HFFc6 (cell line): ENCODE measurements at regions not wholly inside any gene's neighbourhood (a gene's known extent, or its start where the extent isn't known, plus 50 kb on each side); places are given as distances from the start of the nearest gene placed in this dataset.

ENCODE experiments used
- DNase-seq: peaks from one replicate; pipeline ENCODE4 v3.0.0-alpha.2; 2018
- H3K27ac Mint-ChIP-seq: 2 replicates; pipeline ENCODE4 v1.8.0; 2020; ENCODE audit warnings: mild to moderate bottlenecking, mixed read lengths
- H3K27me3 Mint-ChIP-seq: 2 replicates; pipeline ENCODE4 v1.8.0; 2021; ENCODE audit warnings: mild to moderate bottlenecking, moderate library complexity, mixed read lengths; ENCODE audit not compliant: insufficient read depth
- H3K36me3 Mint-ChIP-seq: 2 replicates; pipeline ENCODE4 v1.8.0; 2021; ENCODE audit warnings: low read depth, mixed read lengths
- H3K4me1 Mint-ChIP-seq: 2 replicates; pipeline ENCODE4 v1.8.0; 2020; ENCODE audit warnings: low read depth, mixed read lengths
- H3K4me3 Mint-ChIP-seq: 2 replicates; pipeline ENCODE4 v1.8.0; 2020; ENCODE audit warnings: mild to moderate bottlenecking, moderate library complexity, mixed read lengths
- H3K9me3 Mint-ChIP-seq: 2 replicates; pipeline ENCODE4 v1.8.0; 2020; ENCODE audit warnings: mild to moderate bottlenecking, mixed read lengths
- TF ChIP-seq, protein P1 (sequence below): fragments of 200-600 bp; sonication (generic); IDR thresholded peaks from 2 replicates; pipeline ENCODE4 v1.5.0; 2021; ENCODE audit warnings: antibody characterized with exemption, mild to moderate bottlenecking

GRCh38 chr3:148175214-148175613 lies 522.5 kb upstream of the AGTR1 start:
- TF ChIP-seq, protein P1, sequence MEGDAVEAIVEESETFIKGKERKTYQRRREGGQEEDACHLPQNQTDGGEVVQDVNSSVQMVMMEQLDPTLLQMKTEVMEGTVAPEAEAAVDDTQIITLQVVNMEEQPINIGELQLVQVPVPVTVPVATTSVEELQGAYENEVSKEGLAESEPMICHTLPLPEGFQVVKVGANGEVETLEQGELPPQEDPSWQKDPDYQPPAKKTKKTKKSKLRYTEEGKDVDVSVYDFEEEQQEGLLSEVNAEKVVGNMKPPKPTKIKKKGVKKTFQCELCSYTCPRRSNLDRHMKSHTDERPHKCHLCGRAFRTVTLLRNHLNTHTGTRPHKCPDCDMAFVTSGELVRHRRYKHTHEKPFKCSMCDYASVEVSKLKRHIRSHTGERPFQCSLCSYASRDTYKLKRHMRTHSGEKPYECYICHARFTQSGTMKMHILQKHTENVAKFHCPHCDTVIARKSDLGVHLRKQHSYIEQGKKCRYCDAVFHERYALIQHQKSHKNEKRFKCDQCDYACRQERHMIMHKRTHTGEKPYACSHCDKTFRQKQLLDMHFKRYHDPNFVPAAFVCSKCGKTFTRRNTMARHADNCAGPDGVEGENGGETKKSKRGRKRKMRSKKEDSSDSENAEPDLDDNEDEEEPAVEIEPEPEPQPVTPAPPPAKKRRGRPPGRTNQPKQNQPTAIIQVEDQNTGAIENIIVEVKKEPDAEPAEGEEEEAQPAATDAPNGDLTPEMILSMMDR: no peak
- 0 out of 2 replicates have a peak, but pooled peaks cover 4% of the 10 kb centered on the region for H3K9me3 Mint-ChIP-seq
- H3K27ac Mint-ChIP-seq: no peak overlapping the region
- DNase-seq: no peak
- peaks cover 4% of the 10 kb centered on the region; the same call in 1 of the 2 replicates for H3K4me1 Mint-ChIP-seq
- H3K27me3 Mint-ChIP-seq: no peaks in the 10 kb centered on the region
- H3K36me3 Mint-ChIP-seq: no peaks in the 10 kb centered on the region
- H3K4me3 Mint-ChIP-seq: no peak overlapping the region

DNA sequence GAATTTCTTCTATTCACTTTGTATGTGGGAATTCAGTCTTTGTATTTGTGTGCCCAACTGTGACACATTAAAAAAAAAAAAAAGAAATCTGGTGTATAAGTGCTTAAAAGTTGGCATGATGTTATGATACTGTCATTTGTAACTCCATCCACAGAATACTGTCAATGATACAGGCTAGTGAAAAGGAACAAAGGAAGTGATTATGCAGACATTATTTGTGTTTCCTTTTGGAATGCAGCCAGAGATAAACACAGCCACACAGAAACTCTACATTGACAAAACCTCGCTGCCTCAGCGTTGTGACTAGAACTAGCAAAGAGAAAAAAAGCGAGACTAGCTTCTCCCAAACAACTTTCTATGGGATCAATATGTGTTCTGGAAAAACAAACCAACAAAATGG lies 519.2 kb upstream of the AGTR1 start:
- H3K27me3 Mint-ChIP-seq: peaks cover 2% of the 10 kb centered on the region; the same call in 1 of the 2 replicates
- no peak overlapping the region for H3K4me3 Mint-ChIP-seq
- no peak overlapping the region for H3K27ac Mint-ChIP-seq
- TF ChIP-seq, protein P1: no peak
- H3K4me1 Mint-ChIP-seq: peaks cover 4% of the 10 kb centered on the region; the same call in 1 of the 2 replicates
- H3K9me3 Mint-ChIP-seq: 0 out of 2 replicates have a peak, but pooled peaks cover 4% of the 10 kb centered on the region
- H3K36me3 Mint-ChIP-seq: no peaks in the 10 kb centered on the region
- DNase-seq: no peak

GRCh38 chr3:148184798-148185197 lies 512.9 kb upstream of the AGTR1 start:
- no peak for DNase-seq
- TF ChIP-seq, protein P1: no peak
- peaks cover 5% of the 10 kb centered on the region; the same call in 1 of the 2 replicates for H3K9me3 Mint-ChIP-seq
- H3K27me3 Mint-ChIP-seq: peaks cover 2% of the 10 kb centered on the region; the same call in 1 of the 2 replicates
- no peaks in the 10 kb centered on the region for H3K36me3 Mint-ChIP-seq
- no peaks in the 10 kb centered on the region for H3K4me1 Mint-ChIP-seq
- H3K4me3 Mint-ChIP-seq: no peak overlapping the region
- no peak overlapping the region for H3K27ac Mint-ChIP-seq

DNA sequence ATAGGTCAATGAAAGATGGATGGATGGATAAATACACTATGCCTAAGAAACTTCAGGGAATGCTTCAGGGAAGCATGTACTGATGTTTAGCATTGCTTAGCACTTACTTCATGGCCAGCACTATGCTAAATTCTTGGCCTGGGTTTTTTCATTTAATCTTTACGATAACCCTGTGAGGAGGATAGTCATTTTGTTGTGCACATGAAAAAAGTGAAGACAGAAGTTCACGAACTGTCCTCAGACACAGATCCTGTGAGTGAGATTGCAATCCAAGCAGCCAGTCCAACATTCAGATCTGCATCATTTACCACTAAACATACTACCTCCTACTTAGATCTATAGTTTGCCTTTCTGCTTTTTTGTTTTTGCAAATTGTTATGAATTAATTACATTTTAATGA lies 510.8 kb upstream of the AGTR1 start:
- no peak overlapping the region for H3K27ac Mint-ChIP-seq

DNA sequence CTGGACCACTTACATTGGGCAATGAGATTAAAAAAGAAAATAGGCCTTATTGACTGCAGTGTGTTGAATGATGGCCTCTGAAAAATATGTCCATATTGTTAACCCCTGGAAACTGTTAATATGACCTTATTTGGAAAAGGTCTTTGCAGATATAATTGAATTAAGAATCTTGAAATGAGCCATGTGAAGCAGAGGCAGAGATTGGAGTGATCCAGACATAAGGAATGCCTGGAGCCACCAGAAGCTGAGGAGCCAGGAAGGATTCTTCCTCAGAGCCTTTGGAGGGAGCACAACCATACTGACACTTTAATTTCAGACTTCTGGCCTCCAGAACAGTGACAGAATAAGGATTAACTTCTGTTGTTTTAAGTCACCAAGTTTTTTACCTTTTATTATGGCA lies 510.4 kb upstream of the AGTR1 start:
- Mint-ChIP-seq H3K36me3 (no peaks in the 10 kb centered on the region), H3K4me3 (no peak overlapping the region), H3K4me1 (no peaks in the 10 kb centered on the region), H3K27me3 (no peaks in the 10 kb centered on the region), H3K9me3 (peaks cover 5% of the 10 kb centered on the region; the same call in 1 of the 2 replicates), H3K27ac (no peak overlapping the region)
- TF ChIP-seq, protein P1: no peak
- DNase-seq: no peak

More for the DNA sequence above, 510.8 kb upstream of the AGTR1 start:
- Mint-ChIP-seq H3K4me1 (no peaks in the 10 kb centered on the region), H3K36me3 (no peaks in the 10 kb centered on the region), H3K27me3 (no peaks in the 10 kb centered on the region), H3K4me3 (no peak overlapping the region), H3K9me3 (peaks cover 5% of the 10 kb centered on the region; the same call in 1 of the 2 replicates)
- TF ChIP-seq, protein P1: no peak
- no peak for DNase-seq
